ENCODE measurements at regions not wholly inside any gene's neighbourhood (a gene's known extent, or its start where the extent isn't known, plus 50 kb on each side); places are given as distances from the start of the nearest gene placed in this dataset.

GRCh38 chr6:148212366-148212765 lies 130.3 kb upstream of the SASH1 start:
- DNase-seq (ENCODE audit: low read depth), result no peak

DNA sequence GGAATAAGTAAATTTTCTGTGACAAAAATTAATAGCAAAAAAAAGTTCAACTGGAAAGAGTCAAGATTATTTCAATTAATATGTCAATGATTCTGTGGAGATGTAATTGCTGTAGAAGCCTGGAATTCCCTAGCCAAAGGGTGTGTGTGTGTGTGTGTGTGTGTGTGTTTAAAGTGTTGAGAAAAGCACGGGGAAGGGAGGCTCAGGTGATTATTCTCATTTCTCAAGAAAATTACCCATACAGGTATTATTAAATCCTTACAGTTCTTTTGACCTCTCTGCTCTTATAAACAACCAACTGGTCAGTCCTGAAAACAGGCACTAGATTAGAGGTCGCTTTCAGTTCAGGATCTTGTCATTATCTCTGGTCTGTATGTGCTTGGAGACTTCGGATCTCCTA lies 129.3 kb upstream of the SASH1 start:
- no peak for DNase-seq (ENCODE audit: low read depth)

DNA sequence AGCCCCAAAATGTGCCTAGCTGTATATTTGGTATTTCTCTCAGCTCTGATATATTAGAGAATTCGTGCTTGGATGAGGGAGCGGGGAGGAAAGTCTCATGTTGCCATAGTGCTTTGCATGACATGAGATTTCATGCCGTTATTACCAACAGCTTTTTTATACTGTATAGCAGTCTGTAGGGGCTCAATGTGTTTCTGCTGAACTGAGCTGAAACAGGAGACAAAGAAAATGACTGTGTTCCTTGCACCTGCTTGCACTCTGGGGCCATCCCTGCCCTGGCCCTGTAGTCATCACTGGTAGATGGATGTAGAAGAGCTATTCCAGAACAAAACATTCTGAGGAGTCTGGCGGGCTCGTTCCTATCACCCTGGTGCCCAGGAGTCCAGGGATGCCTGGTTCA lies 128.0 kb upstream of the SASH1 start:
- no peak for DNase-seq (ENCODE audit: low read depth)

GRCh38 chr6:148217051-148217450 lies 125.6 kb upstream of the SASH1 start:
- no peak for DNase-seq (ENCODE audit: low read depth)

DNA sequence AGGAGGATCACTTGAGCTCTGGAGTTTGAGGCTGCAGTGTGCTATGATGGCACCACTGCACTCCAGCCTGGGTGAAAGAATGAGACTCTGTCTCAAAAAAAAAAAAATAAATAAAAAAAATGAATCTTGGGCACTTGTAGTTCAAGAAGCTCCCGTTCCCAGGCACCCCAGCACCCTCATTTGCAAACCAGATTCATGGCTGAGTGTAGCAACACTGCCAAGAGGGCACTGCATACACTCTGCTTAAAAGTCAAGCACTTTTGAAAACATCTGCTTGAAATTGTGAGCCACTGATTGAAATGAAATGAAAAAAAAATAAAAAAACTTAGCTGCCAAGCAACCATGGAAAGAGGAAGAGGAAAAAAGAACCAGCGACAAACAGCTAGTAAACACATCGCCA lies 124.7 kb upstream of the SASH1 start:
- DNase-seq (ENCODE audit: low read depth), result no peak

DNA sequence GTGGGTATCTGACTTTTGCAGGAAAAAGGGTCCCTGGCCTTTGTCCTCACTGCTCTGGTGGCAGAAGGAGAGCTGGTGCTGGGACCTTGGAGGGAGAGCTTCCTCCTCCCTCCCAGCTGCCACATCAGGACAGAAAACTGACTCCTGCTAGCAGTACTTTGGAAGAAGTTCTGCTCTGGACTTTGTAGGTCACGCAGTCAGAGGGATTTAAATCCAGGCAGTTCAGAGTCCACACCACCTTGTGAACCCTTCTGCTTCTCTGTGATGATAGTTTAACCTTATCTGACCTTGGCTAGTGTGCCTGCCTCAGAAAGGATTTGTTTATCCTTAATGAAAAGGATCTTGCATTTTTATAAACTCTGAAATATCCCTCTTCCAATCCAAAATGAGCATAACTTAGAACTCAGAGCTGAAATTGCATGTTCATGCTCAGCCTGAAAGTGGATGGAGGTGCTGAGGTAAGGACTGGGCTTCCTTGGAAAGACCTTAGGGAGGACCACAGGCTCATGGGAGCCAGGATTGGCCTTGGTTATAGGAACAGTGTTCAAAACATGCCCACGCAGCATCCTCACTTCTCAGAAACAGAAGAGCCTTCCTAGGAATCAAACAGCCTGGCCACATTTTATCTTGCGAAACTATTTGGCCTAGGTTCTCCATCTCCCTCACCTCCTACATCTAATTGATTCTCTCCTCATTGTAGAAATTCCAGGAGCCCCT lies 123.9 kb upstream of the SASH1 start:
- DNase-seq (ENCODE audit: low read depth), result no peak

DNA sequence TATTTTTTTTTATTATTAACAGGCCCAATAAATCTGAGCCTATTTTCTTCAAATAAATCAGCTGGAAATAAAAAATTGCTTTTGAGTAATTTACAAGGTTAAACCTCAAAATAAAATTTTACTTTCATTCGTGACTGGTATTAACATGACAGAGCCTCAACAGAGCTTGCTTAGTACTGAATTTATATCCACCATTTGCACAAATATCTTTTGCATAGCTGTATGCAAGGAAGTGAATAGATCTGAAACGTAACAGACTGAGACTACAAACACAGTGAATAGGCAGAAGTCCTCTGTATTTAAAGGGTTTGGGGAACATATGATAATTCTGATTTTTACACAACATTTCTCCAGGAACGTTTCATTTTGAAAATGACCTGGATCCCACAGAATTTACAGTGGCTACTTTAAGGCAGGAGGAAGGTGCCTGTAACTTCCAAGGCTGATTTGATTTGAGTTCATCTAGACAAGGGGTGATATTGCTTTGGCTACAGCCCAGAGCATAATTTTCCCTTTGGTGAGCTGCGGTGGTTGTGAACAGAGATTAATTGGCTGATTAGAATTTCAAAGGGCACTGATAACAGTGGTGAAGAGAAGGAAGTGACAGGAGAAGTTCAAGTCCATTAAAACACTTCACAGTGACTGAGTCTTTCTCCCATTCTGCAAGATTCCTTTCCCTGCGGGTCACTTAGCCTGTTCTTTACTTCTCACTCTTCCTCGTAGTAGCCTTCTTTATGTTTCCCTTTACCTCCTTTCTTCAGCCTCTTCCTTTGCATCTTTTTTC lies 121.2 kb upstream of the SASH1 start:
- no peak for DNase-seq (ENCODE audit: low read depth)

GRCh38 chr6:148222376-148222775 lies 120.3 kb upstream of the SASH1 start:
- DNase-seq (ENCODE audit: low read depth), result no peak

DNA sequence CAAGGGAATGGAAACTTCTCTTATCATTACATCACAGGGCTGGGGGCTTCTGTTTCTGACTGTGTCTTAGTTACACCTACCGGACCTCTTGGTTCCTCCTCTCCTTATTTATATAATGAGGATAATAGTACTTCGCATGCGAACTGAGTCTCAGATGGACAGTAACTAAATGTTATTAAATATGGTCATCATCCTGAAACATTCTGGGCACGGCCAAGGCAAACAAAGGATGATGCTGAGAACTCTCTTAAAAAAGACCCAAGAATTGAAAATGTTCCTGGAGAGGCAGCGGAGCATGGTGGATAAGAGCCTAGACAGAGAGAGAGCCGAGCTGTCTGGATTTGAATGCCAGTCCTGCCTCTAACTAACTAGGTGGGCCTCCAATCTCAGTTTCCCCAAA lies 119.8 kb upstream of the SASH1 start:
- DNase-seq (ENCODE audit: low read depth), result no peak

GRCh38 chr6:148223424-148223842 lies 119.2 kb upstream of the SASH1 start:
- no peak for DNase-seq (ENCODE audit: low read depth)

GRCh38 chr6:148225871-148226270 lies 116.8 kb upstream of the SASH1 start:
- DNase-seq (ENCODE audit: low read depth), result no peak

- no peak for DNase-seq (ENCODE audit: low read depth)
Measured at GRCh38 chr6:148226284-148226683, 116.4 kb upstream of the SASH1 start.

GRCh38 chr6:148231572-148231971 lies 111.1 kb upstream of the SASH1 start:
- DNase-seq (ENCODE audit: low read depth), result no peak

GRCh38 chr6:148235446-148235845 lies 107.2 kb upstream of the SASH1 start:
- DNase-seq (ENCODE audit: low read depth), result no peak

DNA sequence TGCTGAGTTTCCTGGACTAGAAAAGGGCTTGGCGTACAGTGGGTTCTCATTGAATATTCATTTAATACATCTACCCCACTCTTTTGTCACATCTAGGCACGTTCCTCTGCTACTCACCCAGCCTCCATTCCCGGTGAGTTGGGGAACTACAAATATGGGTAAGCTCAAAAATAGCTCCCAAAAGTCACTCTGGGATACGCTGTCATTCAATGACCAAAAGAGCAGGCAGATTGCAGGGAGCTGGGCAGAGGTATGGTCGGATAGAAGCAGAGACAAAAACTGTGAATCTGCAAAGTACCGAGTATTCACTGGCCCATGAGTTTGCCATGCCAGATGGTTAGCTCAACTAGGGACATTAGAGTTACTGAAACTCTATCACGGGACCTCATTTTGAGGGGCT lies 103.9 kb upstream of the SASH1 start:
- DNase-seq (ENCODE audit: low read depth), result no peak

- DNase-seq (ENCODE audit: low read depth), result no peak
Measured at GRCh38 chr6:148239215-148239614, 103.4 kb upstream of the SASH1 start.

- no peak for DNase-seq (ENCODE audit: low read depth)
Measured at GRCh38 chr6:148239801-148240460, 102.7 kb upstream of the SASH1 start.

GRCh38 chr6:148240461-148240840 lies 102.2 kb upstream of the SASH1 start:
- no peak for DNase-seq (ENCODE audit: low read depth)

GRCh38 chr6:148240861-148241477 lies 101.7 kb upstream of the SASH1 start:
- no peak for DNase-seq (ENCODE audit: low read depth)

GRCh38 chr6:148242180-148242579 lies 100.5 kb upstream of the SASH1 start:
- DNase-seq (ENCODE audit: low read depth), result no peak

DNA sequence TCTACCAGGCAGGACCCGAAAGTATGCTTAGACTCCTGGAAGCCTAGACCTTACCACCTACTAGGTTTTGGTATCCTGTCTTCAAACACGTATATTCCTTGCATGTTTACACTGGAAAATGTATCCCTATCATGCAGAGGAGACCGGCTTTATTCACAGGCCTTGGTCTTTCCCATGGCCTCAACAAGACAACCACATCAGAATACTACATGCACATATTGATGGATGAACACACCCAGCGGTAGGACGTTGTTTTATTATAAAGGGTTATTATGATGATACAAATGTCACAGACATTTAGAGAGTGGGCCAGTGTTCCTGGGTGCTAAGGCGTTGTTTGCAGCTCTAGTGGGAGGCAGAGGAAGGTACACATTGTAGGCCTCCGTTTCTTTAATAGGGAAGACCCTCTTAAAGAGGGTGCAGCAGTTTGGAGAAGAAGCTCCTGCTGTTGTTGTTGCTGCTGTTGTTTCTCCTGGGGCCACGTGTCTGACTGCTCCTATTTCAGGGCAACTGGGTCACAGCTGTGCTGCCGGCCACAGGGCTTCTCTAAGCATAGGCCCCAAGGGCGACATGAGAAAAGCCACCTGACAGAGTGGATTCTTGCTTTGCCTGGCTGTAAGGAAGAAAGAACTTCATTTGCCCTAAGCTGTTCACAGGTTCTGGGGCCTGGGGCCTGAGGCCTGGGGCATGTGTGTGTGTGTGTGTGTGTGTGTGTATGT lies 98.3 kb upstream of the SASH1 start:
- DNase-seq (ENCODE audit: low read depth), result no peak
